ENCODE measurements at regions not wholly inside any gene's neighbourhood (a gene's known extent, or its start where the extent isn't known, plus 50 kb on each side); places are given as distances from the start of the nearest gene placed in this dataset.

DNA sequence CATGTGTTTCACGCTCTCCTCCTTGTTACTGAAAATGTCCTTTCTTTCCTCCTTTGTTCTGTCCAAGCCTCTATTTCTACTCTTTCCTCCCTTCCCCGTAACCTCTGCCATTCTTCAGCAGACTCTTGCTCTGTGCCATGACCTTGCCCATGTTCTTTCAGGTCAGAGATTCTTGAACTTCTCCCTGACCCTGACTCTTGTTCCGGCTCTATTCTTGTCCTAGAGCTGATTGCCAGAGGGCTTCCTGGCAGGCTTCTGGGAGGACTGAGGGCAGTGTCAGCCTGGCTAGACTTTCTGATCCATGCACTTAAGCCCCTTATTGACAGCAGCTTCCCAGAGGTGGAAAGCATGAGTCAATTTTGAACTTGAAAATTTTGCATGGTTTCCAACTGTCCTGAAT lies 174.2 kb downstream of the TMEM161B start:
- no peak overlapping the region for H3K27ac ChIP-seq
- WGBS, 2 donors: 70 to 75% methylated on average over 3 of the region's 3 CpGs
- no peak overlapping the region for H3K4me3 ChIP-seq
- H3K27me3 ChIP-seq: no peaks in the 10 kb centered on the region
- H3K4me1 ChIP-seq: no peaks in the 10 kb centered on the region
- intact Hi-C loops (cut with DNase I): no loop called here
- no peaks in the 10 kb centered on the region for H3K36me3 ChIP-seq
- TF ChIP-seq POLR2A (IDR thresholded peaks at IDR 0.05) (no peak), POLR2AphosphoS5 (IDR thresholded peaks at IDR 0.05) (no peak), EP300 (IDR thresholded peaks at IDR 0.05) (no peak)
- TF ChIP-seq, protein P1, sequence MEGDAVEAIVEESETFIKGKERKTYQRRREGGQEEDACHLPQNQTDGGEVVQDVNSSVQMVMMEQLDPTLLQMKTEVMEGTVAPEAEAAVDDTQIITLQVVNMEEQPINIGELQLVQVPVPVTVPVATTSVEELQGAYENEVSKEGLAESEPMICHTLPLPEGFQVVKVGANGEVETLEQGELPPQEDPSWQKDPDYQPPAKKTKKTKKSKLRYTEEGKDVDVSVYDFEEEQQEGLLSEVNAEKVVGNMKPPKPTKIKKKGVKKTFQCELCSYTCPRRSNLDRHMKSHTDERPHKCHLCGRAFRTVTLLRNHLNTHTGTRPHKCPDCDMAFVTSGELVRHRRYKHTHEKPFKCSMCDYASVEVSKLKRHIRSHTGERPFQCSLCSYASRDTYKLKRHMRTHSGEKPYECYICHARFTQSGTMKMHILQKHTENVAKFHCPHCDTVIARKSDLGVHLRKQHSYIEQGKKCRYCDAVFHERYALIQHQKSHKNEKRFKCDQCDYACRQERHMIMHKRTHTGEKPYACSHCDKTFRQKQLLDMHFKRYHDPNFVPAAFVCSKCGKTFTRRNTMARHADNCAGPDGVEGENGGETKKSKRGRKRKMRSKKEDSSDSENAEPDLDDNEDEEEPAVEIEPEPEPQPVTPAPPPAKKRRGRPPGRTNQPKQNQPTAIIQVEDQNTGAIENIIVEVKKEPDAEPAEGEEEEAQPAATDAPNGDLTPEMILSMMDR (IDR thresholded peaks at IDR 0.05): no peak
- DNase-seq: no peak
- no peaks in the 10 kb centered on the region for H3K9me3 ChIP-seq

DNA sequence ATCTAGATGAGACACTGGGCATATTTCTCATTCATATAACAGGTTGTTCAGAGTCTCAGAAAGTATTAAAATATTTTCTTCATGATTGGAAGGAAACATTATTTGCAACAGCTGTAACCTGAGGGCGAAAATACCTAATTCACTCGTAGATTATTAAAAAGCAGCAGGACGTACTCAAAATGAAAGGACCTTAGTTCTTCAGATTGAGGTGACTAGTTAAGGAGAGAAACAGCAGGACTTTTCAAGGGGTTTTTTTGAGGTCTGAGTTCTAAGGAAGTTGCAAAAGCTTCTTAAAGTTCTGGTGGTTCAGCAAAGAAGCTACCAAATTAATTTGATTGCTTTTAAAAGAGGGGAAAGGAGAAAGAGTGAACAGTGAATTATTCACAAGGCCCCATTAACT lies 174.9 kb downstream of the TMEM161B start:
- intact Hi-C loops (cut with DNase I): no loop called here
- Histone ChIP-seq H3K4me3 (no peak overlapping the region), H3K9me3 (no peaks in the 10 kb centered on the region), H3K36me3 (no peaks in the 10 kb centered on the region), H3K27me3 (no peaks in the 10 kb centered on the region), H3K27ac (no peak overlapping the region), H3K4me1 (no peaks in the 10 kb centered on the region)
- no peak for DNase-seq
- 76 to 86% methylated on average over 3 of the region's 3 CpGs for WGBS, 2 donors
- TF ChIP-seq, protein P1 (IDR thresholded peaks at IDR 0.05): no peak

- no peaks in the 10 kb centered on the region for H3K36me3 ChIP-seq
- H3K27me3 ChIP-seq: no peaks in the 10 kb centered on the region
- no peaks in the 10 kb centered on the region for H3K4me1 ChIP-seq
- DNase-seq: no peak
- no peaks in the 10 kb centered on the region for H3K9me3 ChIP-seq
- TF ChIP-seq POLR2A (IDR thresholded peaks at IDR 0.05) (no peak), EP300 (IDR thresholded peaks at IDR 0.05) (no peak), POLR2AphosphoS5 (IDR thresholded peaks at IDR 0.05) (no peak)
- TF ChIP-seq, protein P1 (IDR thresholded peaks at IDR 0.05): no peak
- no peak overlapping the region for H3K27ac ChIP-seq
- intact Hi-C loops (cut with DNase I): no loop called here
- WGBS, 2 donors: 44 to 45% methylated on average over 4 of the region's 4 CpGs
- H3K4me3 ChIP-seq: no peak overlapping the region
Measured at GRCh38 chr5:88092958-88093605, 175.6 kb downstream of the TMEM161B start.

DNA sequence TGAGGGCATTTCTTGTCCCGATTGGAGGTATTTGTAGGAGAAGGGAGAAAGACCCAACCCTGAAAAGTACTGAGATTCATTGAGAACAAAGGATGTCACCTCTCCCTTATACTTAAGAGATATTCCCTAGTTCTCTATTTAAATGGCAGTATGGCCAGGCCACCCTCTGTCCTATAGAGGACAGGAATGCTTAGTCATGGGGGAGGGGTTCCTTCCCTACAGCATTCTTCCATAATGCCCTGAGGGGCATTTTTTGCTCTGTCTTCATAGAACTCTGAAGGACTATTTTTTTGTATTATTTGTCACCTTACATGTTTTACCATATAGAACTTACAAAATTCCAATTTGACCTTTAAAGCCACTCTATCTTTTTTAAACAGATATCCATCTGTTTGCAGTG lies 176.3 kb downstream of the TMEM161B start:
- 54 to 56% methylated on average over 1 of the region's 1 CpG for WGBS, 2 donors

More for the DNA sequence above, 176.3 kb downstream of the TMEM161B start:
- no peaks in the 10 kb centered on the region for H3K4me1 ChIP-seq
- intact Hi-C loops (cut with DNase I): no loop called here
- no peak for DNase-seq
- no peak overlapping the region for H3K27ac ChIP-seq
- H3K36me3 ChIP-seq: no peaks in the 10 kb centered on the region
- H3K9me3 ChIP-seq: no peaks in the 10 kb centered on the region
- no peak overlapping the region for H3K4me3 ChIP-seq
- no peaks in the 10 kb centered on the region for H3K27me3 ChIP-seq
- TF ChIP-seq EP300 (IDR thresholded peaks at IDR 0.05) (no peak), POLR2A (IDR thresholded peaks at IDR 0.05) (no peak), POLR2AphosphoS5 (IDR thresholded peaks at IDR 0.05) (no peak)
- TF ChIP-seq, protein P1 (IDR thresholded peaks at IDR 0.05): no peak

All from sigmoid colon (tissue), 6 donors.